HUES6 (cell line): ENCODE measurements at regions not wholly inside any gene's neighbourhood (a gene's known extent, or its start where the extent isn't known, plus 50 kb on each side); places are given as distances from the start of the nearest gene placed in this dataset.
"Not testable (repeated sequence)": the region's sequence is repeated elsewhere in the genome, so short reads cannot be mapped to it uniquely, and the experiment has no call there.

ENCODE experiments used
- H3K27ac ChIP-seq: 2 replicates; pipeline ENCODE4 v1.7.0; 2013; ENCODE audit warnings: low read depth, mild to moderate bottlenecking, low read length, inconsistent platforms
- H3K27me3 ChIP-seq: 2 replicates; pipeline ENCODE4 v1.6.1; 2013; ENCODE audit warnings: low read length; ENCODE audit not compliant: control insufficient read depth, insufficient read depth
- H3K36me3 ChIP-seq: 2 replicates; pipeline ENCODE4 v1.6.1; 2013; ENCODE audit warnings: low read length; ENCODE audit not compliant: control insufficient read depth, insufficient read depth
- H3K4me1 ChIP-seq: 2 replicates; pipeline ENCODE4 v1.6.1; 2013; ENCODE audit warnings: low read length; ENCODE audit not compliant: control insufficient read depth, insufficient read depth
- H3K4me3 ChIP-seq: 2 replicates; pipeline ENCODE4 v1.5.1; 2013; ENCODE audit warnings: low read depth, low read length
- H3K9ac ChIP-seq: one replicate; pipeline ENCODE4 v1.6.1; 2013; ENCODE audit warnings: mild to moderate bottlenecking, low read length
- H3K9me3 ChIP-seq: 2 replicates; pipeline ENCODE4 v1.6.1; 2013; ENCODE audit warnings: low read depth, low read length; ENCODE audit not compliant: control insufficient read depth, insufficient read depth

DNA sequence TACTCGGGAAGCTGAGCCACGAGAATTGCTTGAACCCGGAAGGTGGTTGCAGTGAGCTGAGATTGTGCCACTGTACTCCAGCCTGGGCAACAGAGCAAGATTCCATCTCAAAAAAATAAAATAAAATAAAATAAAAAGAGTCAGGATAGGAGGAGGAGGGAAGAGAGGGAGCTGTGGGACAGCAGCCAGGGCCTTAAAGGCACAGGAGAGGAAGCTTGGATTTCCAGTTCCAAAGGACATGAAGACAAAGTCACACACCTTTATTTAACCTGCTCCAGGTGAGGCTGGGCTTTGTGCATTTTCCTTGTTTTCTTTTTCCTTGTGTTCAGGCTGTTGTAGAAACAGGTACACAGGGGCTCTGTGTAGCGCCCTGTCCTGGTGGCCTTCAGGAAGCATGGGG is 138.2 kb upstream of the HMX1 start:
- H3K27me3 ChIP-seq, H3K27ac ChIP-seq, H3K4me3 ChIP-seq, H3K9ac ChIP-seq, H3K9me3 ChIP-seq, H3K36me3 ChIP-seq, H3K4me1 ChIP-seq: not testable (repeated sequence)

DNA sequence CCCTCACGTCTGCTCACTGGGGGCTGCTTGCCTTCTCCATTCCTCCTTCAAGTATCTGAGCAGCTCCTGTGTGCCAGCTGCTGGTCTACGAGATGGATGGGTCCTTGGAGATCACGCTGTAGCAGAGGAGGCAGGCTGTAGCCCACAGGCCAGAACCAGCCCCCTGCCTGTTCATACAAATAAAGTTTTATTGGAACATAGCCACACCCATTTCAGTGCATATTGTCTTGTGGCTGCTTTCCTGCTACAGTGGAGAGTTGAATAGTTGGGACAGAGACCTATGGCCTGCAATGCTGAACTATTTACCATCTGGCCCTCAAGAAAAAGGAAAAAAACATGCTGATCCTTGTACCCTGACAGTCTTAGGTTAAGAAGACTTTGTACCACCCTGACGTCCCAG is 136.8 kb upstream of the HMX1 start:
- not testable (repeated sequence) for H3K9ac ChIP-seq, H3K4me3 ChIP-seq, H3K27ac ChIP-seq, H3K36me3 ChIP-seq, H3K9me3 ChIP-seq, H3K27me3 ChIP-seq, H3K4me1 ChIP-seq

DNA sequence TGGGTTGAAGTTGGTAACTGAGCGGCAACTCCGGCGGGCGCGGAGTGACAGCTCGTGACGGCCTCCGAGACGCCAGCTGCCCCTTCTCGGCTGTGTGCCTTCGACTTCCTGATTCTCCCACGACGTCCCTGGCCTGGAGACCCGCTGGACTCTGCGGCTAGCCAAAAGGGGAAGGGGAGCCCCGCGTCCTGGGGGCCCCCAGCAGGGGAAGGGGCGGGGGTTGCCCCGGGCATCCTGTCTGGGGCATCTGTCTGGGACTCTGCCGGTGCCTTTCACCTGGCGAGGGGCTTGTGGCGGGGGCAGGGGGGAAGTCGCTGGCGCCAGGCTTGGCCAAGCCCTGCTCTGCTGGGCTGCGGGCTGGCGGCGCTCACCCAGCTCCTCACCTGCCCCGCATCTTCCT is 129.5 kb upstream of the HMX1 start:
- not testable (repeated sequence) for H3K9ac ChIP-seq, H3K36me3 ChIP-seq, H3K27ac ChIP-seq, H3K9me3 ChIP-seq
- Histone ChIP-seq H3K4me3 (peak overlapping the region; percentile 60), H3K4me1 (0 out of 2 replicates have a peak, but pooled peaks cover 11% of the 10 kb centered on the region), H3K27me3 (peaks cover 33% of the 10 kb centered on the region)

DNA sequence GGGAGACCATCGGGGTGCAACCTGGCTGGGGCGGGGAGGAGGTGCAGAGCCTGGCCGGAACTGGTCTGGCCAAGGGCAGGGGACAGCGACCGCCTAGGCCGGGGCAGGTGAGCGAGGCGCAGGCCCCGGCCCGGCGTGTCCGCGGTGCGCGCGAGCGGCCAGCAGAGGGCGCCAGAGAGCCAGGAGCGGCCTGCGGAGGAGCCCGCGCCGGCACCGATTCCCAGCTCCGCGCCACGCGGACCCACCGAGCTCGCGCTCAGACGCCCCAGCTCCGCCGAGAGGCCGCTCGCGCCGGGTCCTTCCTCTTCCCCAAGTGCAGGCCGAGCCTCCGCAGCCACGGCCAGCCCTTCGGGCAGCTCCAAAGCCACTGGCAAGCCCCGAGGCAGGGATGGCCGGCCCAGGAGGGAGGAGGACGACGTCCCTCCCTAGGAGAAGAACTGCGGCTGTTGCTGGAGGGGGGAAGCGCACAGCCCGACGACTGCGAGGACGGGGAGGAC is 128.9 kb upstream of the HMX1 start:
- H3K27ac ChIP-seq, H3K9me3 ChIP-seq, H3K9ac ChIP-seq, H3K36me3 ChIP-seq: not testable (repeated sequence)
- 0 out of 2 replicates have a peak, but pooled peaks cover 11% of the 10 kb centered on the region for H3K4me1 ChIP-seq
- H3K4me3 ChIP-seq = peak overlapping the region; percentile 60
- H3K27me3 ChIP-seq = peaks cover 33% of the 10 kb centered on the region

DNA sequence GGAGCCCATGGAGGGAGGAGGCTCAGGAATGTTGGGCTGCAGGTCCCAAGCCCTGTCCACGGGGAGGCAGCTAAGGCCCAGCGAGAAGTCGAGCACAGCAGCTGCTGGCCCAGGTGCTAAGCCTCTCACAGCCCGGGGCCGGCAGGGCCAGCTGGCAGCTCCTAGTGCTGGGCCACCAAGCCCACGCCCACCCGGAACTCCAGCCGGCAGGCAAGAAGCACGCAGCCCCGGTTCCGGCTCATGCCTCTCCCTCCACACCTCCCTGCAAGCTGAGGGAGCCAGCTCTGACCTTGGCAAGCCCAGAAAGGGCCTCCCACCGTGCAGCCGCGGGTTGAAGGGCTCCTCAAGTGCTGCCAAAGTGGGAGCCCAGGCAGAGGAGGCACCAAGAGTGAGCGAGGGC is 121.3 kb upstream of the HMX1 start:
- H3K36me3 ChIP-seq, H3K27me3 ChIP-seq, H3K4me1 ChIP-seq, H3K4me3 ChIP-seq, H3K9me3 ChIP-seq, H3K9ac ChIP-seq, H3K27ac ChIP-seq: not testable (repeated sequence)

DNA sequence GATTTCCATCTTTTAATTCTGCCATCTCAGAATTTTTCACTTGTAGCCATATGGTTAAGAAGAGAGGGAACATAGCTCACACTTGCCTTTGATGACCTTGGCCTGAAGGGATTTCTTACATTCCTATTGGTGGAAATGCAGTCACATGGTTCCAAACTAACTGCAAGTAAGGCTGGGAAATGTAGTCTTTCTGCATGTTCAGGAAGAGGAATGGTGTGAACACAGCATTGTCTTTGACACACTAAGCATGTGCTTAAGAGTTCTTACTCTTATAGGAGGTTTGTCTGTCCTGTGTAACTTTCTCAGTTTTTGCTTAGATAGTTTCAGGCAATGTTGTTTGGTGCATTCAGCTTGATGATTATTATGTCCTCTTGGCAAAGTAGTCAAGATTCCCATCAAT is 119.8 kb upstream of the HMX1 start:
- H3K27me3 ChIP-seq, H3K4me3 ChIP-seq, H3K9ac ChIP-seq, H3K36me3 ChIP-seq, H3K9me3 ChIP-seq, H3K4me1 ChIP-seq, H3K27ac ChIP-seq: not testable (repeated sequence)

DNA sequence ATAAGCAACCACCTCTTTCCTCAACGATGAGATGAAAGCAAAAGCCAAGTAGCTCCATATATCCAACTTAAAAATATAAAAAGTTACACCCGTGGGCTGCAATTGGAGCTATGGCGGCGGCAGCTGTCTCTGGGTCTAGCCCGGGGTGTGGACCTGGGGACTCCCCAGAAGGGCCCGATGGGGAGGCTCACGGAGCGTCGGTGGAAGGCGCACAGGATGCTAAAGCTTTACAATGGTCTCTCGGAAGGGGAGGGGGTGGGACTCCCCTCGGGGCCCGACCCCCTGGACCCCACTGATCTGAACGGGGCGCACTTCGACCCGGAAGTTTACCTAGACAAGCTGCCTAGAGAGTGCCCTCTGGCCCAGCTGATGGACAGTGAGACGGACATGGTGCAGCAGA is 118.7 kb upstream of the HMX1 start:
- H3K27me3 ChIP-seq, H3K9me3 ChIP-seq, H3K27ac ChIP-seq, H3K36me3 ChIP-seq, H3K9ac ChIP-seq, H3K4me3 ChIP-seq, H3K4me1 ChIP-seq: not testable (repeated sequence)

DNA sequence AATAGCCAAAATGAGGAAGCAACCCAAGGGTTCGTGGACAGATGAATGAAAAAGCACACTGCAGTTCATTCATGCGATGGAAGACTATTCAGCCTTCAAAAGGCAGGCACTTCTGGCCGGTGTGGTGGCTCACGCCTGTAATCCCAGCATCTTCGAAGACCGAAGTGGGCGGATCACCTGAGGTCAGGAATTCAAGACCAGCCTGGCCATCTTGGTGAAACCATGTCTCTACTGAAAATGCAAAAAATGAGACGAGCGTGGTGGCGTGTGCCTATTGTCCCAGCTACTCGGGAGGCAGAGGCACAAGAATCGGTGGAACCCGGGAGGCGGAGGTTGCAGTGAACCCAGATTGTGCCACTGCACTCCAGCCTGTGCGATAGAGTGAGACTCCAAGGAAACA is 114.1 kb upstream of the HMX1 start:
- not testable (repeated sequence) for H3K4me1 ChIP-seq, H3K9me3 ChIP-seq, H3K4me3 ChIP-seq, H3K36me3 ChIP-seq, H3K9ac ChIP-seq, H3K27ac ChIP-seq, H3K27me3 ChIP-seq

DNA sequence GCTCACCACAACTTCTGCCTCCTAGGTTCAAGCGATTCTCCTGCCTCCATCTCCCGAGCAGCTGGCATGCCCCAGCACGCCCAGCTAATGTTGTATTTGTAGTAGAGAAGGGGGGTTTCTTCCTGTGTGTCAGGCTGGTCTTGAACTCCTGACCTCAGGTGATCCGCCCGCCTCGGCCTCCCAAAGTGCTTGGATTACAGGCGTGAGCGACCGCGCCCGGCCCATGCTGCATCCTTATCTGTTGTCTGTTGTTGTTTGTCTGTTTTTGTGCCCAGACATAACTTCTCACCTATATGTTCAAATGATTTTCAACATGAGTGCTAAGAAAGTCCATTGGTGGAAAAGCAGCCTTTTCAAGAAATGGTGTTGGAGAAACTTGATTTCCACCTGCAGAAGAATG is 113.0 kb upstream of the HMX1 start:
- H3K4me3 ChIP-seq, H3K4me1 ChIP-seq, H3K36me3 ChIP-seq, H3K27ac ChIP-seq, H3K9me3 ChIP-seq, H3K27me3 ChIP-seq, H3K9ac ChIP-seq: not testable (repeated sequence)

DNA sequence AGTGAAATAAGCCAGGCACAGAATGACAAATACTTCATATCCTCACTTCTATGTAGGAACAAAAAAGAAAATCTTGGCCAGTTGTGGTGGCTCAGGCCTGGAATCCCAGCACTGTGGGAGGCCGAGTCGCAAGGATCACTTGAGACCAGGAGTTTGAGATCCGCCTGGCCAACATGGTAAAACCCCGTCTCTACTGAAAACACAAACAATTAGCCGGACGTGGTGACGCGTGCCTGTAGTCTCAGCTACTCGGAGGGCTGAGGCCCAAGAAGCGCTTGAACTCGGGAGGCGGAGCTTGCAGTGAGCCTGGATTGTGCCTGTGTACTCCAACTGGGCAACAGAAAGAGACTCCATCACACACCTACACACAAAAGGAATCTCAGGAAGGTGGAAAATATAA is 112.3 kb upstream of the HMX1 start:
- not testable (repeated sequence) for H3K9ac ChIP-seq, H3K4me3 ChIP-seq, H3K27ac ChIP-seq, H3K27me3 ChIP-seq, H3K36me3 ChIP-seq, H3K9me3 ChIP-seq, H3K4me1 ChIP-seq

DNA sequence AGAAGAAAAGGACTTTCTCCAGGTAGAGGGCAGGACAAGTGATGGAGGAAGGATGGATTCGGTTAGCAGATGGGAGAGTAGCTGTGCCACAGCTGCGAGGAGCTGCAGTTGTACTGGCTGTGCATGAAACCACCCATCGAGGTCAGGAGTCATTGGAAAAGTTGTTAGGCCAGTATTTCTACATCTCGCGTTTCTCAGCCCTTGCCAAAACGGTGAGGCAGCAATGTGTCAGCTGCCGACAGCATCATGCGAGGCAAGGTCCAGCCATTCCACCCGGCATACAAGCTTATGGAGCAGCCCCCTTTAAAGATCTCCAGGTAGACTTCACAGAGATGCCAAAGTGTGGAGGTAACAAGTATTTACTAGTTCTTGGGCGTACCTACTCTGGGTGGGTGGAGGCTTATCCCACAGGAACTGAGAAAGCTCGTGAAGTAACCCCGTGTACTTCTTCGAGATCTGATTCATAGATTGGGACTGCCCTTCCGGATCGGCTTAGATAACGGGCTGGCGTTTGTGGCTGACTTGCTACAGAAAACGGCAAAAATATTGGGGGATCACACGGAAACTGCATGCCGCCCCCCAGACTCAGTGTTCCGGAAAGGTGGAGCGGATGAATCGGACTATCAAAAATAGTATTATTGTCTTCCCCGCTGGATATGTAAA is 105.0 kb upstream of the HMX1 start:
- H3K27ac ChIP-seq, H3K4me1 ChIP-seq, H3K27me3 ChIP-seq, H3K4me3 ChIP-seq, H3K9me3 ChIP-seq, H3K36me3 ChIP-seq, H3K9ac ChIP-seq: not testable (repeated sequence)

DNA sequence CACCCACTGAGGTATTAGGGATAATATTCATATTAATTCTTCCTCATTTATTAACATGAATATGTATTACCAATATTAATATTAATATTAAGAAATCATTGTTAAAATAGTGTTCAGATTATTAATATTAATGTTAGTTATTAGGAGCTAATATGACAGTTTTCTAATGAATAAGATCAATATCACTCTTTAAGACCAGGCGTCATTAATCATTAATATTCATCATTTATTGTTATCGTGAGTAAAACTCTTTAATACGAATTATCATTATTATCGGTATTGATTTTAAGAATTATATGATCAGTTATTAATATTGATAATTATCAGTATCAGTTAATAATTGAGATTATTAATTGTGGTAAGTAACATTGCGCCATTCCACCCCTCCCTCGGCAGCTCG is 101.0 kb upstream of the HMX1 start:
- not testable (repeated sequence) for H3K4me3 ChIP-seq, H3K4me1 ChIP-seq, H3K27me3 ChIP-seq, H3K9me3 ChIP-seq, H3K36me3 ChIP-seq, H3K27ac ChIP-seq, H3K9ac ChIP-seq
